Gastroesophageal sphincter (tissue), 4 donors: ENCODE measurements at regions not wholly inside any gene's neighbourhood (a gene's known extent, or its start where the extent isn't known, plus 50 kb on each side); places are given as distances from the start of the nearest gene placed in this dataset.
A peak's percentile ranks its signal among the peaks of the same experiment; 100 is the strongest.

ENCODE experiments used
- ATAC-seq: fragments of 150-250 bp; one replicate; pipeline ENCODE4 v1.9.1; 2016; ENCODE audit warnings: mild to moderate bottlenecking, moderate library complexity
- H3K27ac ChIP-seq, 4 donors: fragments of 200-600 bp; sonication (generic) in 3 of 4; 1 replicate in 3 of 4; 2 replicates in 1 of 4; pipeline ENCODE4 v1.5.1; 2016 to 2019
- H3K27me3 ChIP-seq: fragments of 200-600 bp; sonication (generic); one replicate; pipeline ENCODE4 v1.5.1; 2019
- H3K36me3 ChIP-seq, 2 donors: fragments of 200-600 bp; sonication (generic); one replicate each; pipeline ENCODE4 v1.5.1; 2019; ENCODE audit warnings: control low read depth in 1 of 2
- H3K4me1 ChIP-seq, 3 donors: fragments of 200-600 bp; sonication (generic); 1 replicate in 2 of 3; 2 replicates in 1 of 3; pipeline ENCODE4 v1.5.1; 2016 to 2019; ENCODE audit warnings: control low read depth in 2 of 3
- H3K4me3 ChIP-seq, 2 donors: fragments of 200-600 bp; sonication (generic); one replicate each; pipeline ENCODE4 v1.5.1; 2019; ENCODE audit warnings: mild to moderate bottlenecking in 1 of 2, moderate library complexity in 1 of 2
- H3K9me3 ChIP-seq, 3 donors: fragments of 200-600 bp; sonication (generic); one replicate each; pipeline ENCODE4 v1.5.1; 2017 to 2019; ENCODE audit warnings: control low read depth in 2 of 3
- CTCF ChIP-seq, 4 experiments: fragments of 200-600 bp in 2 of 4; fragments of 450-650 bp in 2 of 4; sonication (generic) in 1 of 4; IDR thresholded peaks; one replicate each; pipeline ENCODE4 v1.5.1; 2017 to 2019; ENCODE audit warnings: antibody characterized with exemption in 4 of 4, mild to moderate bottlenecking in 2 of 4, moderate library complexity in 2 of 4
- EP300 ChIP-seq: sonication (generic); formaldehyde crosslinking; IDR thresholded peaks from one replicate; pipeline ENCODE4 v1.6.1; 2017; ENCODE audit warnings: antibody characterized with exemption, mild to moderate bottlenecking
- POLR2A ChIP-seq, 2 donors: fragments of 450-650 bp; IDR thresholded peaks; one replicate each; pipeline ENCODE4 v1.6.1; 2017; ENCODE audit warnings: antibody characterized with exemption in 2 of 2, mild to moderate bottlenecking in 2 of 2, moderate library complexity in 1 of 2
- POLR2AphosphoS5 ChIP-seq: sonication (generic); formaldehyde crosslinking; IDR thresholded peaks from one replicate; pipeline ENCODE4 v1.6.1; 2017; ENCODE audit warnings: antibody characterized with exemption
- WGBS, 2 donors: methylation state at CpG; one replicate each; pipeline ENCODE4 v1.1.5; 2018; ENCODE audit warnings: low coverage in 1 of 2; 5-methylcytosine and 5-hydroxymethylcytosine counted together

DNA sequence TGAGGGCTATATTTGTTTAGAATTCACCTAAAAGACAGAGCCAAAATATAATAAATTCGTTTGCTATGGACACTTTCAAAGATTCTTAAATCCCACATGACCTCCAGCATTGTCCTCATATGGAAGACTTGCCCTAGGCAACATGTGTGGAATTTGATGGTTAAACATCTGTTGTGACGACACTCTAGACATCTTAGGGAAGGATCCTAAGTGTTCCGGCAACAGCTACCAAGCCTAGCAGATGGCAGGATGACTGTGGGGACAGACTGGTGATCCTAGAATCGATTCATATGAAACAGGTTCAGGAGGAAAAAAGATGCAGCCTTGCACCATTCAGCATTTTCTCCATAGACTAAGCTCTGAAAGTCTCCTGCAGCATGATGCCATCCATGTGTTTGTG lies 77.6 kb upstream of the BACH2 start:
- Histone ChIP-seq H3K4me1 (peaks cover 4 to 7% (median 5%) of the 10 kb centered on the region in 3 donors), H3K4me3 (no peak overlapping the region), H3K27me3 (no peaks in the 10 kb centered on the region), H3K27ac (no peak overlapping the region), H3K36me3 (no peaks in the 10 kb centered on the region), H3K9me3 (no peaks in the 10 kb centered on the region)
- TF ChIP-seq POLR2A (IDR thresholded peaks at IDR 0.05) (no peak), CTCF (IDR thresholded peaks at IDR 0.05) (no peak), EP300 (no peak), POLR2AphosphoS5 (no peak)
- WGBS, 2 donors, result 58 to 83% methylated on average over 2 to 4 of the region's 4 CpGs
- ATAC-seq, result no peak

- Histone ChIP-seq H3K4me3 (no peak overlapping the region), H3K36me3 (no peaks in the 10 kb centered on the region), H3K27me3 (no peaks in the 10 kb centered on the region), H3K9me3 (no peaks in the 10 kb centered on the region), H3K27ac (no peak overlapping the region), H3K4me1 (peaks cover 4 to 20% (median 9%) of the 10 kb centered on the region in 3 donors)
- WGBS, 2 donors, result 100% methylated on average over 2 of the region's 2 CpGs
- TF ChIP-seq CTCF (IDR thresholded peaks at IDR 0.05), result no peak
- no peak for TF ChIP-seq POLR2A (IDR thresholded peaks at IDR 0.05)
- no peak for TF ChIP-seq POLR2AphosphoS5
- no peak for ATAC-seq
Observed at GRCh38 chr6:90372885-90373284, 76.2 kb upstream of the BACH2 start.

- no peak overlapping the region for H3K27ac ChIP-seq
- H3K4me1 ChIP-seq, result peaks cover 4 to 20% (median 10%) of the 10 kb centered on the region in 3 donors
- no peaks in the 10 kb centered on the region for H3K36me3 ChIP-seq
- no peak for TF ChIP-seq CTCF (IDR thresholded peaks at IDR 0.05)
- no peak for TF ChIP-seq POLR2AphosphoS5
- no peak for TF ChIP-seq POLR2A (IDR thresholded peaks at IDR 0.05)
- TF ChIP-seq EP300, result no peak
- ATAC-seq, result no peak
- H3K27me3 ChIP-seq, result no peaks in the 10 kb centered on the region
- no peak overlapping the region for H3K4me3 ChIP-seq
- H3K9me3 ChIP-seq, result no peaks in the 10 kb centered on the region
- WGBS, 2 donors, result 86 to 91% methylated on average over 2 to 5 of the region's 5 CpGs
Observed at GRCh38 chr6:90372450-90372849, 75.8 kb upstream of the BACH2 start.

DNA sequence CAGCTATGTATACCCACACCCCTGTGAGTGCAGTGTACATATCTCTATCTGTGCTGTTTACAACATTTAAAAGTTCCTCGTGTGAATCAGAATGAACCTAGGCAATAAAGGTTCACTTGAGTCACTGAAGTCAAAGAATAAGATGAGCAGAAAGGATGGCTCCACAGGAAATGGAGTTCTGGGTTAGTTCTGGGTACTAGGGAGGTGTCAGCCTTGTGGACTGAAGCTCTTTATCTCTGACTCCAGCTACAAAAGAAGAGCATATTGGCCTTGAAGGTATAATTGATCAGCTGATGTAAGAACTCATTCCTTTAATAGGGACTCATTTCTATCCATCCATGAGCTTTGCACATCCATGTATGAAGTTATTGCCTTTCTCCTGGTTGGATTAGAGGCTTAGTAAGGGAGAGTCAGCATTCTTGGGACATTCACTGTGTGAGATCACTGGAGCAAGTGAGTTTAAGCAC lies 73.9 kb upstream of the BACH2 start:
- peak overlapping the region in 1 of 4 donors; percentile 21 for H3K27ac ChIP-seq
- no peaks in the 10 kb centered on the region for H3K27me3 ChIP-seq
- WGBS, 2 donors, result 20% methylated on average over 1 of the region's 1 CpG; no CpG with 5 or more reads in 1 of the 2 donors
- H3K9me3 ChIP-seq, result no peaks in the 10 kb centered on the region
- H3K4me1 ChIP-seq, result peaks cover 4 to 20% (median 10%) of the 10 kb centered on the region in 3 donors
- ATAC-seq, result no peak
- no peak overlapping the region for H3K4me3 ChIP-seq
- TF ChIP-seq POLR2A (IDR thresholded peaks at IDR 0.05) (no peak), POLR2AphosphoS5 (no peak), EP300 (no peak), CTCF (IDR thresholded peaks at IDR 0.05) (no peak)
- H3K36me3 ChIP-seq, result no peaks in the 10 kb centered on the region

DNA sequence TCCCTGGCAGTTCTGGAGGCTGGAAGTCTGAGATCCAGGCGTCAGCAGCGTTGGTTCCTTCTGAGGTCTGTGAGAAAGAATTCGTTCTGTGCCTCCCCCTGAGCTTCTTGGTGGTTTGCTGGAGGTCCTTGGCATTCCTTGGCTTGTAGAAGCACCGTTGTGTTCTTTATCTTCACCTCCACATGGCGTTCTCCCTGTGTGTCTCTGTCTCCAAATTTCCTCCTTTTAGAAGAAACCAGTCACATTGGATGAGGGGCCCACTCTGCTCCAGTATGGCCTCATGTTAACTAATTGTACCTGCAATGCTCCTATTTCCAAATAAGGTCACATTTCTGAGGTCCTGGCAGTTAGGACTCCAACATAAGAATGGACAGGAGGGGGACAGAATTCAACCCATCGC lies 73.0 kb upstream of the BACH2 start:
- Histone ChIP-seq H3K4me1 (peaks cover 4 to 20% (median 10%) of the 10 kb centered on the region in 3 donors), H3K36me3 (no peaks in the 10 kb centered on the region), H3K27ac (peak overlapping the region; percentile 76 to 88 (median 80)), H3K4me3 (no peak overlapping the region), H3K27me3 (no peaks in the 10 kb centered on the region), H3K9me3 (no peaks in the 10 kb centered on the region)
- no peak for ATAC-seq
- 68 to 100% methylated on average over 2 to 6 of the region's 6 CpGs for WGBS, 2 donors
- TF ChIP-seq POLR2AphosphoS5 (no peak), CTCF (IDR thresholded peaks at IDR 0.05) (no peak), EP300 (no peak), POLR2A (IDR thresholded peaks at IDR 0.05) (no peak)
